ENCODE measurements at regions not wholly inside any gene's neighbourhood (a gene's known extent, or its start where the extent isn't known, plus 50 kb on each side); places are given as distances from the start of the nearest gene placed in this dataset.

GRCh38 chr6:102485480-102485879 is 1092.0 kb downstream of the GRIK2 start:
- no peaks in the 10 kb centered on the region for H3K9me3 ChIP-seq (ENCODE audit: control insufficient read depth, low read length)
- Mint-ChIP-seq H3K4me3 (no peak overlapping the region), H3K4me1 (no peaks in the 10 kb centered on the region), H3K9me3 (no peaks in the 10 kb centered on the region), H3K27me3 (ENCODE audit: insufficient read depth) (no peaks in the 10 kb centered on the region), H3K27ac (no peak overlapping the region), H3K36me3 (ENCODE audit: low read depth) (no peaks in the 10 kb centered on the region)
- H3K9ac ChIP-seq (ENCODE audit: extremely low read depth, low read length, poor library complexity, severe bottlenecking) = no peak overlapping the region
- no peaks in the 10 kb centered on the region for H3K36me3 ChIP-seq (ENCODE audit: control insufficient read depth, insufficient read depth, low read length)
- H3K4me3 ChIP-seq (ENCODE audit: low read length) = no peak overlapping the region
- no peak for TF ChIP-seq CTCF (conservative IDR thresholded peaks at IDR 0.05)
- DNase-seq = no peak
- no peaks in the 10 kb centered on the region for H3K4me1 ChIP-seq (ENCODE audit: control insufficient read depth, insufficient read depth, low read length)
- H3K27ac ChIP-seq (ENCODE audit: low read depth, low read length) = no peak overlapping the region
- H3K27me3 ChIP-seq (ENCODE audit: control insufficient read depth, insufficient read depth, low read length, poor library complexity, severe bottlenecking) = no peaks in the 10 kb centered on the region
- no CpG with 5 or more reads among the region's 1 CpG for WGBS, 2 experiments (ENCODE audit: insufficient coverage in 1 of 2, insufficient read length in 1 of 2)

- no peaks in the 10 kb centered on the region for H3K36me3 ChIP-seq (ENCODE audit: control insufficient read depth, insufficient read depth, low read length)
- no peak for TF ChIP-seq CTCF (conservative IDR thresholded peaks at IDR 0.05)
- H3K9me3 ChIP-seq (ENCODE audit: control insufficient read depth, low read length) = no peaks in the 10 kb centered on the region
- Mint-ChIP-seq H3K9me3 (no peaks in the 10 kb centered on the region), H3K36me3 (ENCODE audit: low read depth) (no peaks in the 10 kb centered on the region), H3K27ac (no peak overlapping the region), H3K4me1 (no peaks in the 10 kb centered on the region), H3K27me3 (ENCODE audit: insufficient read depth) (peaks cover 23% of the 10 kb centered on the region), H3K4me3 (no peak overlapping the region)
- no peak overlapping the region for H3K9ac ChIP-seq (ENCODE audit: extremely low read depth, low read length, poor library complexity, severe bottlenecking)
- H3K27me3 ChIP-seq (ENCODE audit: control insufficient read depth, insufficient read depth, low read length, poor library complexity, severe bottlenecking) = peaks cover 6% of the 10 kb centered on the region
- WGBS, 2 experiments (ENCODE audit: insufficient coverage in 1 of 2, insufficient read length in 1 of 2) = 88 to 92% methylated on average over 6 to 7 of the region's 7 CpGs
- no peak for DNase-seq
- H3K4me1 ChIP-seq (ENCODE audit: control insufficient read depth, insufficient read depth, low read length) = no peaks in the 10 kb centered on the region
- H3K4me3 ChIP-seq (ENCODE audit: low read length) = no peak overlapping the region
- no peak overlapping the region for H3K27ac ChIP-seq (ENCODE audit: low read depth, low read length)
These were observed 1080.7 kb downstream of the GRIK2 start for GRCh38 chr6:102474041-102474807.

GRCh38 chr6:102458990-102459389 is 1065.5 kb downstream of the GRIK2 start:
- peaks cover 1% of the 10 kb centered on the region for H3K9me3 Mint-ChIP-seq
- WGBS, 2 experiments (ENCODE audit: insufficient coverage in 1 of 2, insufficient read length in 1 of 2) = 92% methylated on average over 2 to 4 of the region's 4 CpGs
- H3K36me3 Mint-ChIP-seq (ENCODE audit: low read depth) = no peaks in the 10 kb centered on the region

More at GRCh38 chr6:102458990-102459389, 1065.5 kb downstream of the GRIK2 start:
- Histone ChIP-seq H3K36me3 (ENCODE audit: control insufficient read depth, insufficient read depth, low read length) (no peaks in the 10 kb centered on the region), H3K4me1 (ENCODE audit: control insufficient read depth, insufficient read depth, low read length) (no peaks in the 10 kb centered on the region), H3K9ac (ENCODE audit: extremely low read depth, low read length, poor library complexity, severe bottlenecking) (no peak overlapping the region), H3K27me3 (ENCODE audit: control insufficient read depth, insufficient read depth, low read length, poor library complexity, severe bottlenecking) (no peaks in the 10 kb centered on the region), H3K27ac (ENCODE audit: low read depth, low read length) (no peak overlapping the region), H3K9me3 (ENCODE audit: control insufficient read depth, low read length) (no peaks in the 10 kb centered on the region), H3K4me3 (ENCODE audit: low read length) (no peak overlapping the region)
- H3K27ac Mint-ChIP-seq = no peak overlapping the region
- peak; percentile 42 for DNase-seq
- H3K4me1 Mint-ChIP-seq = no peaks in the 10 kb centered on the region
- no peak for TF ChIP-seq CTCF (conservative IDR thresholded peaks at IDR 0.05)
- H3K4me3 Mint-ChIP-seq = no peak overlapping the region
- H3K27me3 Mint-ChIP-seq (ENCODE audit: insufficient read depth) = peaks cover 59% of the 10 kb centered on the region
